OCI-LY3 (cell line): ENCODE measurements at regions not wholly inside any gene's neighbourhood (a gene's known extent, or its start where the extent isn't known, plus 50 kb on each side); places are given as distances from the start of the nearest gene placed in this dataset.

ENCODE experiments used
- CTCF ChIP-seq: fragments of 200-600, 300-600 bp; sonication (generic); IDR thresholded peaks from 2 replicates; pipeline ENCODE4 v1.5.1; 2014; ENCODE audit warnings: antibody characterized with exemption, low read length, low read depth
- EZH2phosphoT487 ChIP-seq: fragments of 200-600 bp; shearing (Covaris generic); IDR thresholded peaks from 2 replicates; pipeline ENCODE4 v1.6.1; 2018; ENCODE audit warnings: antibody characterized with exemption, mixed run types, low read depth

GRCh38 chr7:46191776-46192175 lies 270.7 kb upstream of the IGFBP3 start:
- TF ChIP-seq CTCF (no peak), EZH2phosphoT487 (no peak)
